ENCODE measurements at regions not wholly inside any gene's neighbourhood (a gene's known extent, or its start where the extent isn't known, plus 50 kb on each side); places are given as distances from the start of the nearest gene placed in this dataset.

DNA sequence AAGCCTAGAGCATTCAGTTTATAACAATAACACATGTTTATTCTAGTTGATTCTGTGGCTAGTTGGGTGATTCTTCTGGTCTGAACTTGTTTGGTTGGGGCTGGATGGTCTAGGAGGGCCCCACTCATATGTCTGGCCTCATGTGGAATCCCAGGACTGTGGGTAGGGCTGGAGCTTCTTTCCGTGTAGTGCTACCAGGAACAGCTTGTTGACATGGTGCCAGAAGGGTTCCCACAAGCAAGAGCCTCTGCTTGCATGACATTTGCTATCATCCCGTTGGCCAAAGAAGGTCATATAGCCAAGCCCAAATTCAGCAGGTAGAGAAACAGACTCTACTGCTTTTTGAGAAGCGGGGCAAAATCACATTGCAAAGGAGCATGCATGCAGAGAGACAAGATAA, 67.6 kb upstream of the PPP2R5A start:
- in situ Hi-C loops (cut with MboI; ENCODE audit: low sequenced_read_pairs in 4 of 4) (no loop called here), intact Hi-C loops (cut with DNase I; ENCODE audit: low total_unique reads) (no loop called here)
- H3K4me3 ChIP-seq = no peak overlapping the region
- DNase-seq (no peak), ATAC-seq (no peak)
- no peaks in the 10 kb centered on the region for H3K27me3 ChIP-seq
- H3K4me1 ChIP-seq = no peaks in the 10 kb centered on the region
- no peak overlapping the region for H3K27ac ChIP-seq
- H3K36me3 ChIP-seq = no peaks in the 10 kb centered on the region
- TF ChIP-seq, protein P1, sequence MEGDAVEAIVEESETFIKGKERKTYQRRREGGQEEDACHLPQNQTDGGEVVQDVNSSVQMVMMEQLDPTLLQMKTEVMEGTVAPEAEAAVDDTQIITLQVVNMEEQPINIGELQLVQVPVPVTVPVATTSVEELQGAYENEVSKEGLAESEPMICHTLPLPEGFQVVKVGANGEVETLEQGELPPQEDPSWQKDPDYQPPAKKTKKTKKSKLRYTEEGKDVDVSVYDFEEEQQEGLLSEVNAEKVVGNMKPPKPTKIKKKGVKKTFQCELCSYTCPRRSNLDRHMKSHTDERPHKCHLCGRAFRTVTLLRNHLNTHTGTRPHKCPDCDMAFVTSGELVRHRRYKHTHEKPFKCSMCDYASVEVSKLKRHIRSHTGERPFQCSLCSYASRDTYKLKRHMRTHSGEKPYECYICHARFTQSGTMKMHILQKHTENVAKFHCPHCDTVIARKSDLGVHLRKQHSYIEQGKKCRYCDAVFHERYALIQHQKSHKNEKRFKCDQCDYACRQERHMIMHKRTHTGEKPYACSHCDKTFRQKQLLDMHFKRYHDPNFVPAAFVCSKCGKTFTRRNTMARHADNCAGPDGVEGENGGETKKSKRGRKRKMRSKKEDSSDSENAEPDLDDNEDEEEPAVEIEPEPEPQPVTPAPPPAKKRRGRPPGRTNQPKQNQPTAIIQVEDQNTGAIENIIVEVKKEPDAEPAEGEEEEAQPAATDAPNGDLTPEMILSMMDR (IDR thresholded peaks at IDR 0.05 in 4 of 5, conservative IDR thresholded peaks at IDR 0.05 in 1 of 5) = no peak
- no peak for TF ChIP-seq POLR2A (IDR thresholded peaks at IDR 0.05)
- no peaks in the 10 kb centered on the region for H3K9me3 ChIP-seq

DNA sequence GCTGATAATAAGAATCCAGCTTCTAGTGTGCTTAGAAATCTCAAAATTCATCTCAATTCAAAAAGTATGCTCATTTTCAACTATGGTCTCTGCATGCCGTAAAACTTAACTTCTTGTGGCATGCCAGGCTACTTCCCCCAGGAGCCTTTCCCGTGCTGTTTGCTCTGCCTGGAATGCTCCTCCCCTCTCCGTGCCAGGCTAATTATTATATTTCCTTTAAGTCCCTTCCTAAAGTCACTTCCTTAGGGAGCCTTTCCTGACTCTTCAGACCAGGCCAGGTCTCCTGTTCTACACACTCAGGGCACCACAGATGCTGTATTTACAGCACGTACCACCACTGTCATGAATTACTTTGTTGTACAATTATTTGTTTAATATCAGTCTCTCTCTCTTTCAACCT, 67.1 kb upstream of the PPP2R5A start:
- no peak for ATAC-seq
- in situ Hi-C loops (cut with MboI; ENCODE audit: low sequenced_read_pairs in 4 of 4) (no loop called here), intact Hi-C loops (cut with DNase I; ENCODE audit: low total_unique reads) (no loop called here)
- Histone ChIP-seq H3K36me3 (no peaks in the 10 kb centered on the region), H3K4me3 (no peak overlapping the region), H3K9me3 (no peaks in the 10 kb centered on the region), H3K4me1 (no peaks in the 10 kb centered on the region), H3K27me3 (no peaks in the 10 kb centered on the region), H3K27ac (no peak overlapping the region)
- no peak for DNase-seq
- no peak for TF ChIP-seq POLR2A (IDR thresholded peaks at IDR 0.05)
- TF ChIP-seq, protein P1 (IDR thresholded peaks at IDR 0.05 in 4 of 5, conservative IDR thresholded peaks at IDR 0.05 in 1 of 5) = no peak

GRCh38 chr1:212218911-212219310, 66.3 kb upstream of the PPP2R5A start:
- H3K27ac ChIP-seq = no peak overlapping the region
- no peak for ATAC-seq
- H3K4me3 ChIP-seq = no peak overlapping the region
- no peaks in the 10 kb centered on the region for H3K36me3 ChIP-seq
- no peak for DNase-seq
- H3K27me3 ChIP-seq = no peaks in the 10 kb centered on the region
- H3K4me1 ChIP-seq = no peaks in the 10 kb centered on the region
- intact Hi-C loops (cut with DNase I; ENCODE audit: low total_unique reads) (no loop called here), in situ Hi-C loops (cut with MboI; ENCODE audit: low sequenced_read_pairs in 4 of 4) (no loop called here)
- H3K9me3 ChIP-seq = no peaks in the 10 kb centered on the region
- no peak for TF ChIP-seq POLR2A (IDR thresholded peaks at IDR 0.05)
- TF ChIP-seq, protein P1 (IDR thresholded peaks at IDR 0.05 in 4 of 5, conservative IDR thresholded peaks at IDR 0.05 in 1 of 5) = no peak

DNA sequence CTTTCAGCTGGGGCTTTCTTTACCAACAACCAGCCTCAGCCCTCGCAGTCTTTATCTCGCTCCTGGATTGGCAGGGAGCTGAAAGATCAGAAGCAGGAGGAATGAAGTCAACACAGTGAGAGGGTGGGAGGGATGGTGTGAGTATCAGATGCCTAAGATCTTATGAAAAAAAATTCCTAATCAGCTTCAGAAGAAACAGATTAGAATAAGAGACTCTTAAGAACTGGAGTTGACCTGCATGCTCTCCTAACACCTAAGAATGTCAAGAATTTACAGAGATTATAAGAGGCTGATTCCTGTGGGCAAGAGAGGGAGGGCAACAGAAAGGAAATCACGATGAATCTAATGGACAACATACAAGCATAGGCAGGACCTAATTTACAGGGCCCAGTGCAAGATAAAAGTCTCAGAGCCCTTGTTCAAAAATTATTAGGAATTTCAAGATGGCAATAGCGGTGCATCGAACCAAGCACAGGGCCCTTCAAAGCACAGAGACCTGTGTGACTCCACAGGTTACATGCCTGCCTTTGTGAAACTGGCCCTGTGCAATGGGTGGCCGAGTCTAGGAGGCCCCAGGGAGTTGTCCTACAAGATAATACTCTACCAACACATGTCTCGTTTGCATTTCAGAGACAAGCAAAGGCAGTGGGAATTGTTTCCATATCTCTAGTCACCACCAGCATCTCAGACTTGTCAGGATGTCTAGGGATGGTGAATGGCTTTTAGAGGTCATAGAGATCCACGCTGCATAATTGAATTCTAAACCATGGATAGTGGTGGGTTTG, 65.3 kb upstream of the PPP2R5A start:
- intact Hi-C loops (cut with DNase I; ENCODE audit: low total_unique reads) (no loop called here), in situ Hi-C loops (cut with MboI; ENCODE audit: low sequenced_read_pairs in 4 of 4) (no loop called here)
- Histone ChIP-seq H3K9me3 (no peaks in the 10 kb centered on the region), H3K27me3 (no peaks in the 10 kb centered on the region), H3K36me3 (no peaks in the 10 kb centered on the region), H3K27ac (no peak overlapping the region), H3K4me3 (no peak overlapping the region), H3K4me1 (no peaks in the 10 kb centered on the region)
- TF ChIP-seq, protein P1 (IDR thresholded peaks at IDR 0.05 in 4 of 5, conservative IDR thresholded peaks at IDR 0.05 in 1 of 5) = no peak
- no peak for TF ChIP-seq POLR2A (IDR thresholded peaks at IDR 0.05)
- ATAC-seq = no peak
- DNase-seq = no peak

DNA sequence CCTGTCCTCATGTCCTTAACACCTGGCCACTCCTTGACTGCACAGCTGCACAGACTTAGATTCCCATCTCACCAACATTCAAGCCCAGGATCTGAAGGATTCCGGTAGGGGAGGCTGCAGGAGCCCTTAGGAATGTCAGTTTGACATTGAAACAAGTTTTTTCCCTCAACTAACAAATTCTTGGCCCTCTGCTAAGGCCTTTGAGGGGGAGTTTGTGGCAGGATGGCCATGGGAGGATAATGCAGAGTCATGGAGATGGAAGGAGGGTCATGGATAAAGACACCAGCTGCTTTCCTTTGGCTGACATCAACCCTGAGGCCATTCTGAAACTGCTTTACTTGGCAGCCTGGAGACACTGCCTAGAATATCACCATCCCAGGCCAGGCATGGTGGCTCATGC, 63.4 kb upstream of the PPP2R5A start:
- TF ChIP-seq, protein P1 (IDR thresholded peaks at IDR 0.05 in 4 of 5, conservative IDR thresholded peaks at IDR 0.05 in 1 of 5) = no peak
- TF ChIP-seq POLR2A (IDR thresholded peaks at IDR 0.05) = no peak
- ATAC-seq (no peak), DNase-seq (no peak)
- in situ Hi-C loops (cut with MboI; ENCODE audit: low sequenced_read_pairs in 4 of 4) (no loop called here), intact Hi-C loops (cut with DNase I; ENCODE audit: low total_unique reads) (no loop called here)
- Histone ChIP-seq H3K36me3 (no peaks in the 10 kb centered on the region), H3K4me1 (no peaks in the 10 kb centered on the region), H3K4me3 (no peak overlapping the region), H3K27ac (no peak overlapping the region), H3K9me3 (no peaks in the 10 kb centered on the region), H3K27me3 (no peaks in the 10 kb centered on the region)
